ENCODE measurements at regions not wholly inside any gene's neighbourhood (a gene's known extent, or its start where the extent isn't known, plus 50 kb on each side); places are given as distances from the start of the nearest gene placed in this dataset.

DNA sequence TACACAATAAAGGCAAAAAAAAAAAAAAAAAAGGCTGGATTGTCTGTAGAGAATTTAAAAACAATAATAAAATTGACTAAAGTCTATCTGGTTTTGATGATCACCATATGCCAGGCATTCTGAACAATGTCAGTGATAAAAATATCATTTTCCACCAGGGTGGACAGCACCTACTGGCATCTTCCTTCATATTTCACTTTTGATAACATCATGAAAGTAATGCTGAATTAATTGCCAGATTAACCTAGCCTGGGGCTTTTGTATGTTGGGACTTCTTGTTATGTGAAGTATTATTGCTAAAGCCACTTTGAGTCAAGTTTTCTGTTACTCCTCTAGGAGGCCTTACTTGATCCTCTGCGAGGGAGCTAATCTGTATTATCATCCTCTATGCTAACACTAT lies 73.8 kb upstream of the FAM98A start:
- ChIA-PET CTCF (no interaction called here), POLR2A (ENCODE audit: low non-redundant PET) (no interaction called here)
- H3K36me3 ChIP-seq (ENCODE audit: insufficient read depth, low read length, poor library complexity, severe bottlenecking): no peaks in the 10 kb centered on the region
- no peaks in the 10 kb centered on the region for H3K9me3 ChIP-seq (ENCODE audit: low read depth, low read length, poor library complexity, severe bottlenecking)
- no peak overlapping the region for H3K27ac ChIP-seq (ENCODE audit: low read depth, low read length, poor library complexity, severe bottlenecking)
- intact Hi-C loops (cut with micrococcal nuclease; ENCODE audit: unreplicated experiment): loop anchor here (5.0 kb wide), 2 partner anchors 424 to 1064 kb away; no protein-coding TSS in a partner anchor
- no peak overlapping the region for H3K4me3 ChIP-seq (ENCODE audit: low read depth, low read length, poor library complexity, severe bottlenecking)
- no peaks in the 10 kb centered on the region for H3K27me3 ChIP-seq (replicated peaks; ENCODE audit: insufficient read depth, low read depth, low read length, poor library complexity)
- BruUV-seq (replicated peaks): no TSS peak
- TF ChIP-seq, protein P1, sequence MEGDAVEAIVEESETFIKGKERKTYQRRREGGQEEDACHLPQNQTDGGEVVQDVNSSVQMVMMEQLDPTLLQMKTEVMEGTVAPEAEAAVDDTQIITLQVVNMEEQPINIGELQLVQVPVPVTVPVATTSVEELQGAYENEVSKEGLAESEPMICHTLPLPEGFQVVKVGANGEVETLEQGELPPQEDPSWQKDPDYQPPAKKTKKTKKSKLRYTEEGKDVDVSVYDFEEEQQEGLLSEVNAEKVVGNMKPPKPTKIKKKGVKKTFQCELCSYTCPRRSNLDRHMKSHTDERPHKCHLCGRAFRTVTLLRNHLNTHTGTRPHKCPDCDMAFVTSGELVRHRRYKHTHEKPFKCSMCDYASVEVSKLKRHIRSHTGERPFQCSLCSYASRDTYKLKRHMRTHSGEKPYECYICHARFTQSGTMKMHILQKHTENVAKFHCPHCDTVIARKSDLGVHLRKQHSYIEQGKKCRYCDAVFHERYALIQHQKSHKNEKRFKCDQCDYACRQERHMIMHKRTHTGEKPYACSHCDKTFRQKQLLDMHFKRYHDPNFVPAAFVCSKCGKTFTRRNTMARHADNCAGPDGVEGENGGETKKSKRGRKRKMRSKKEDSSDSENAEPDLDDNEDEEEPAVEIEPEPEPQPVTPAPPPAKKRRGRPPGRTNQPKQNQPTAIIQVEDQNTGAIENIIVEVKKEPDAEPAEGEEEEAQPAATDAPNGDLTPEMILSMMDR (conservative IDR thresholded peaks at IDR 0.05; ENCODE audit: low read depth, low read length): no peak
- TF ChIP-seq EZH2 (IDR thresholded peaks at IDR 0.05; ENCODE audit: borderline replicate concordance, low read depth, low read length, poor library complexity, severe bottlenecking): no peak
- peaks cover 9% of the 10 kb centered on the region for H3K4me1 ChIP-seq (ENCODE audit: insufficient read depth, low read length, poor library complexity, severe bottlenecking)
- DNase-seq (ENCODE audit: low spot score): no peak

DNA sequence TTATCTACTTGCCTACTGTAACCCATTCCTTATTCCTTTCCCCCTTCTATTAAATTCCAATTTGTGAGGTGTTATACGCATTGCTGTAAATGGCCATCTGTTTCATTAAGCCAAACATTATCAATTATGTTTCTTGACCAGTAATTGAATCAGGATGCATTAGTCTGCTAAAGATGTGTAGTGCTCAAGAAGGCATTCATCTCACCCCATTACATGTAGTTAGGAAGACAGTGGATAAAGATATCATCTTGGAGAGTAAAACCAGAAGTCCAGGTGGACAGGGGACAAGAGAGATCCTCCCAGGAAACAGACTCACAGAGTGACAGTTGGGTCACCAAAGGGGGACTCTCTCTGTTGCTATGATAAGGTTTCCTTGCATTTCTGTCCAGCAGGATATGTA lies 73.3 kb upstream of the FAM98A start:
- peaks cover 9% of the 10 kb centered on the region for H3K4me1 ChIP-seq (ENCODE audit: insufficient read depth, low read length, poor library complexity, severe bottlenecking)
- no peak overlapping the region for H3K27ac ChIP-seq (ENCODE audit: low read depth, low read length, poor library complexity, severe bottlenecking)
- no peak overlapping the region for H3K4me3 ChIP-seq (ENCODE audit: low read depth, low read length, poor library complexity, severe bottlenecking)
- BruUV-seq (replicated peaks): no TSS peak
- H3K27me3 ChIP-seq (replicated peaks; ENCODE audit: insufficient read depth, low read depth, low read length, poor library complexity): no peaks in the 10 kb centered on the region
- H3K9me3 ChIP-seq (ENCODE audit: low read depth, low read length, poor library complexity, severe bottlenecking): no peaks in the 10 kb centered on the region
- ChIA-PET CTCF (no interaction called here), POLR2A (ENCODE audit: low non-redundant PET) (no interaction called here)
- H3K36me3 ChIP-seq (ENCODE audit: insufficient read depth, low read length, poor library complexity, severe bottlenecking): no peaks in the 10 kb centered on the region
- no peak for TF ChIP-seq EZH2 (IDR thresholded peaks at IDR 0.05; ENCODE audit: borderline replicate concordance, low read depth, low read length, poor library complexity, severe bottlenecking)
- TF ChIP-seq, protein P1 (conservative IDR thresholded peaks at IDR 0.05; ENCODE audit: low read depth, low read length): no peak
- intact Hi-C loops (cut with micrococcal nuclease; ENCODE audit: unreplicated experiment): loop anchor here (5.0 kb wide), 2 partner anchors 425 to 1065 kb away; no protein-coding TSS in a partner anchor
- DNase-seq (ENCODE audit: low spot score): no peak

DNA sequence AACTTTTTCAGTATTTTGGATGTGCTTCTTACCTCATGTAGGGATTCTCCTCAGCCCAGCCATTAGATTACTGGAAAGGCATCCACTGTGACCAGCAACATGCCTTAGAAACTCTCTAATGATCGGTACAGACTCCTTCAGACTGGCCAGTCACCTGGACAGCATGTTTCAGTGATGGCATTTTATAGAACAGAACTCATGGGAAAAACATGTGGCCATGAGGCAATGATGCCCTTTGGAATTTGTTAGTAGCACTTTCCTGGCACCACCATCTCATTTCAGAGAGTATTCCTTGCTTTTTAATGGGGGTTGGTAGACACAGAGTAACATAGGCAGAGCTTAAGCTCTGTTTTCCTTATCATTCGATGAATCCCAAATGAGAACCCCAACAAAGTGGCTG lies 72.1 kb upstream of the FAM98A start:
- BruUV-seq (replicated peaks): no TSS peak
- Histone ChIP-seq H3K4me3 (ENCODE audit: low read depth, low read length, poor library complexity, severe bottlenecking) (no peak overlapping the region), H3K9me3 (ENCODE audit: low read depth, low read length, poor library complexity, severe bottlenecking) (no peaks in the 10 kb centered on the region), H3K36me3 (ENCODE audit: insufficient read depth, low read length, poor library complexity, severe bottlenecking) (no peaks in the 10 kb centered on the region), H3K4me1 (ENCODE audit: insufficient read depth, low read length, poor library complexity, severe bottlenecking) (peaks cover 9% of the 10 kb centered on the region), H3K27ac (ENCODE audit: low read depth, low read length, poor library complexity, severe bottlenecking) (no peak overlapping the region), H3K27me3 (replicated peaks; ENCODE audit: insufficient read depth, low read depth, low read length, poor library complexity) (no peaks in the 10 kb centered on the region)
- intact Hi-C loops (cut with micrococcal nuclease; ENCODE audit: unreplicated experiment): loop anchor here (5.0 kb wide), 2 partner anchors 426 to 1066 kb away; no protein-coding TSS in a partner anchor
- ChIA-PET CTCF (no interaction called here), POLR2A (ENCODE audit: low non-redundant PET) (no interaction called here)
- no peak for TF ChIP-seq EZH2 (IDR thresholded peaks at IDR 0.05; ENCODE audit: borderline replicate concordance, low read depth, low read length, poor library complexity, severe bottlenecking)
- TF ChIP-seq, protein P1 (conservative IDR thresholded peaks at IDR 0.05; ENCODE audit: low read depth, low read length): no peak
- no peak for DNase-seq (ENCODE audit: low spot score)
